K562 (cell line): ENCODE measurements at regions not wholly inside any gene's neighbourhood (a gene's known extent, or its start where the extent isn't known, plus 50 kb on each side); places are given as distances from the start of the nearest gene placed in this dataset.

Experiments
- ATAC-seq: fragments of 200-7000 bp; cut with Tn5 transposase; 3 replicates; pipeline ENCODE4 v1.9.1; 2020; ENCODE audit warnings: moderate library complexity
- BruUV-seq: library from RNA; stranded (reverse); fragments of 400-500 nt; replicated peaks from 2 replicates; lab custom pipeline; 2021; lab: Mats Ljungman, UMichigan
- CTCF ChIA-PET: fragments of 300-600 bp; formaldehyde crosslinking; extraction: SDS; loops from one replicate; lab custom pipeline; 2021; ENCODE audit warnings: low intra/inter-chr PET ratio; lab: Yijun Ruan, JAX
- POLR2A ChIA-PET: fragments of 300-600, 350-650 bp; sonication (Branson Sonifier 250); formaldehyde crosslinking; extraction: SDS; loops from one replicate; lab custom pipeline; 2021; ENCODE audit warnings: antibody characterized with exemption, inconsistent platforms; lab: Yijun Ruan, JAX
- DNase-seq, 4 experiments: peaks; one replicate each; pipeline versions ENCODE4 v3.0.0 to v3.0.0-alpha.2; 2011 to 2018; ENCODE audit warnings: low spot score in 3 of 4, mixed read lengths in 3 of 4; ENCODE audit errors: extremely low read depth in 1 of 4
- FAIRE-seq: peaks from 2 replicates; lab custom pipeline; 2011; peaks lifted over from hg19 to GRCh38; lab: Jason Lieb, UNC
- H2AFZ ChIP-seq: 2 replicates; pipeline ENCODE4 v1.6.0; 2011; ENCODE audit warnings: low read depth, low read length, control low read depth, inconsistent platforms
- H3K27ac ChIP-seq: fragments of 200-600 bp; 3 replicates; pipeline ENCODE4 v1.8.0; 2011; ENCODE audit warnings: low read depth, mild to moderate bottlenecking, control low read depth, inconsistent platforms, low read length, moderate library complexity, mixed read lengths; ENCODE audit errors: extremely low read depth
- H3K27me3 ChIP-seq, 2 experiments: fragments of 300-600 bp in 1 of 2; 2 replicates in 1 of 2; 3 replicates in 1 of 2; pipeline versions ENCODE4 v1.6.0 to v1.8.0; 2011; ENCODE audit warnings: inconsistent platforms in 2 of 2, low read length in 2 of 2, mild to moderate bottlenecking in 1 of 2, mixed read lengths in 1 of 2, moderate library complexity in 1 of 2; ENCODE audit not compliant: control insufficient read depth in 2 of 2, insufficient read depth in 2 of 2
- H3K36me3 ChIP-seq: fragments of 300-600 bp; 3 replicates; pipeline ENCODE4 v1.8.0; 2011; ENCODE audit warnings: mild to moderate bottlenecking, low read length, inconsistent platforms; ENCODE audit not compliant: control insufficient read depth, insufficient read depth
- H3K4me1 ChIP-seq, 2 experiments: fragments of 200-600 bp in 1 of 2; replicated peaks in 1 of 2; 2 replicates in 1 of 2; 3 replicates in 1 of 2; pipeline versions ENCODE4 v1.5.1 to v1.8.0; 2011; ENCODE audit warnings: inconsistent platforms in 2 of 2, low read length in 2 of 2, mild to moderate bottlenecking in 1 of 2, mixed read lengths in 1 of 2, moderate library complexity in 1 of 2; ENCODE audit not compliant: control insufficient read depth in 2 of 2, insufficient read depth in 2 of 2
- H3K4me2 ChIP-seq: 2 replicates; pipeline ENCODE4 v1.6.1; 2011; ENCODE audit warnings: low read length, control low read depth, inconsistent platforms, mixed read lengths; ENCODE audit not compliant: insufficient read depth
- H3K4me3 ChIP-seq: fragments of 200-600 bp; sonication (generic), shearing (Covaris generic); 2 replicates; pipeline ENCODE4 v1.5.1; 2016; ENCODE audit warnings: control low read depth, inconsistent platforms
- H3K79me2 ChIP-seq: fragments of 200-600 bp; 3 replicates; pipeline ENCODE4 v1.8.0; 2011; ENCODE audit warnings: low read length, inconsistent platforms; ENCODE audit not compliant: control insufficient read depth, insufficient read depth
- H3K9ac ChIP-seq, 2 experiments: 2 replicates each; pipeline versions ENCODE4 v1.6.0 to v1.6.1; 2011; ENCODE audit warnings: low read depth in 2 of 2, low read length in 2 of 2, control low read depth in 1 of 2, inconsistent platforms in 1 of 2, mild to moderate bottlenecking in 1 of 2, mixed read lengths in 1 of 2; ENCODE audit not compliant: insufficient read depth in 1 of 2
- H3K9me1 ChIP-seq: one replicate; pipeline ENCODE4 v1.6.0; 2011; ENCODE audit warnings: inconsistent platforms, mild to moderate bottlenecking, low read length, moderate library complexity; ENCODE audit not compliant: control insufficient read depth, insufficient read depth
- H3K9me3 ChIP-seq: replicated peaks from 2 replicates; pipeline ENCODE4 v1.5.1; 2011; ENCODE audit warnings: low read depth, low read length, inconsistent platforms; ENCODE audit not compliant: control insufficient read depth, insufficient read depth
- H4K20me1 ChIP-seq: replicated peaks from 2 replicates; pipeline ENCODE4 v1.6.1; 2011; ENCODE audit warnings: low read length, inconsistent platforms, mixed read lengths; ENCODE audit not compliant: control insufficient read depth, insufficient read depth
- E2F4 ChIP-seq: sonication (generic); formaldehyde crosslinking; IDR thresholded peaks from 2 replicates; pipeline ENCODE4 v1.8.0; 2022; ENCODE audit warnings: mild to moderate bottlenecking, low read depth, missing genetic modification reagents
- HNRNPLL ChIP-seq: fragments of 200-400 bp; formaldehyde crosslinking; IDR thresholded peaks from 2 replicates; pipeline ENCODE4 v1.6.1; 2017; ENCODE audit warnings: low read length, low read depth, mild to moderate bottlenecking; ENCODE audit not compliant: poor library complexity, severe bottlenecking
- MAX ChIP-seq: sonication (generic); formaldehyde crosslinking; IDR thresholded peaks from 2 replicates; pipeline ENCODE4 v1.9.0; 2022; ENCODE audit warnings: mild to moderate bottlenecking, missing genetic modification reagents
- POLR2G ChIP-seq: fragments of 200-400 bp; formaldehyde crosslinking; IDR thresholded peaks from 2 replicates; pipeline ENCODE4 v1.6.1; 2017; ENCODE audit warnings: low read depth, mild to moderate bottlenecking, antibody characterized with exemption, low read length, moderate library complexity
- REST ChIP-seq, 2 experiments: fragments of 450-650 bp; formaldehyde crosslinking in 1 of 2; IDR thresholded peaks; 2 replicates each; pipeline versions ENCODE4 v1.4.0 to v1.6.1; 2014 to 2020; ENCODE audit warnings: mild to moderate bottlenecking in 2 of 2, borderline replicate concordance in 1 of 2, low read depth in 1 of 2
- RNF219 ChIP-seq: fragments of 250-450 bp; sonication (Bioruptor Pico); IDR thresholded peaks from 2 replicates; pipeline ENCODE4 v1.5.0; 2022; ENCODE audit warnings: mild to moderate bottlenecking
- TEAD2 ChIP-seq: fragments of 450-650 bp; IDR thresholded peaks from 2 replicates; pipeline ENCODE4 v1.6.1; 2016; ENCODE audit warnings: missing genetic modification characterization, control low read depth, missing compliant biosample characterization
- ZNF24 ChIP-seq: fragments of 450-650 bp; IDR thresholded peaks from 2 replicates; pipeline ENCODE4 v1.6.1; 2016
- WGBS: fragments of 100-300 bp; shearing (Covaris generic); methylation state at CpG from one replicate; pipeline ENCODE4 v1.1.6; 2016; ENCODE audit warnings: low coverage, mixed read lengths; ENCODE audit not compliant: insufficient coverage; ENCODE audit errors: missing lambda C conversion rate; 5-methylcytosine and 5-hydroxymethylcytosine counted together
- in situ Hi-C: fragments of 300-500 bp; cut with MboI; formaldehyde crosslinking; loops from 4 replicates; pipeline ENCODE4 v1.15.0; 2018; ENCODE audit warnings: inconsistent platforms, mixed read lengths
- intact Hi-C: fragments of 100-400 bp; cut with micrococcal nuclease; formaldehyde crosslinking; loops from 2 replicates; pipeline ENCODE4 v1.14.2; 2022

- no peak for ATAC-seq
- H3K27me3 ChIP-seq = no peaks in the 10 kb centered on the region
- BruUV-seq = no TSS peak
- in situ Hi-C loops (no loop called here), intact Hi-C loops (no loop called here)
- H3K27ac ChIP-seq = no peak overlapping the region
- H3K79me2 ChIP-seq = no peaks in the 10 kb centered on the region
- no peak overlapping the region for H3K4me3 ChIP-seq
- no peaks in the 10 kb centered on the region for H3K36me3 ChIP-seq
- ChIA-PET POLR2A (no interaction called here), CTCF (no interaction called here)
- no peak for FAIRE-seq
- H3K4me1 ChIP-seq = no peaks in the 10 kb centered on the region
- 0% methylated on average over 3 of the region's 3 CpGs for WGBS
- no peak overlapping the region for H2AFZ ChIP-seq
- no peaks in the 10 kb centered on the region for H3K9me1 ChIP-seq
- no peaks in the 10 kb centered on the region for H3K9me3 ChIP-seq
- H3K4me2 ChIP-seq = no peak overlapping the region
- DNase-seq = no peak
- H3K9ac ChIP-seq = no peak overlapping the region
- H4K20me1 ChIP-seq = no peaks in the 10 kb centered on the region
- no peak for TF ChIP-seq HNRNPLL
- TF ChIP-seq MAX (CRISPR knock-in tag) = no peak
- TF ChIP-seq RNF219 (CRISPR knock-in tag) = no peak
- TF ChIP-seq ZNF24 = no peak
- no peak for TF ChIP-seq POLR2G
- TF ChIP-seq TEAD2 = no peak
- TF ChIP-seq E2F4 (CRISPR knock-in tag) = no peak
- no peak for TF ChIP-seq REST (IDR thresholded peaks at IDR 0.05; ENCODE audit: borderline replicate concordance)
- TF ChIP-seq REST (CRISPR knock-in tag; IDR thresholded peaks at IDR 0.05; ENCODE audit: low read depth) = no peak
These were observed 661.7 kb upstream of the SLITRK1 start for GRCh38 chr13:84543962-84544361.
